ENCODE measurements at regions not wholly inside any gene's neighbourhood (a gene's known extent, or its start where the extent isn't known, plus 50 kb on each side); places are given as distances from the start of the nearest gene placed in this dataset.
A peak's percentile ranks its signal among the peaks of the same experiment; 100 is the strongest.

GRCh38 chr1:157368363-157368762 is 184.0 kb downstream of the FCRL5 start:
- no peak overlapping the region for H3K27ac Mint-ChIP-seq (ENCODE audit: unreplicated experiment)
- no peak for TF ChIP-seq CTCF (IDR thresholded peaks at IDR 0.05; ENCODE audit: unreplicated experiment)
- H3K27me3 Mint-ChIP-seq (ENCODE audit: unreplicated experiment) = peaks cover 2% of the 10 kb centered on the region
- H3K4me1 Mint-ChIP-seq (ENCODE audit: unreplicated experiment) = peaks cover 15% of the 10 kb centered on the region
- DNase-seq (ENCODE audit: low spot score) = no peak
- no peaks in the 10 kb centered on the region for H3K9me3 Mint-ChIP-seq (ENCODE audit: unreplicated experiment)
- H3K36me3 Mint-ChIP-seq (ENCODE audit: low read depth, unreplicated experiment) = no peaks in the 10 kb centered on the region
- no peak overlapping the region for H3K4me3 Mint-ChIP-seq (ENCODE audit: unreplicated experiment)

GRCh38 chr1:157367870-157368269 is 184.4 kb downstream of the FCRL5 start:
- no peak for TF ChIP-seq CTCF (IDR thresholded peaks at IDR 0.05; ENCODE audit: unreplicated experiment)
- H3K27me3 Mint-ChIP-seq (ENCODE audit: unreplicated experiment) = peaks cover 2% of the 10 kb centered on the region

GRCh38 chr1:157367091-157367739 is 185.1 kb downstream of the FCRL5 start:
- Mint-ChIP-seq H3K27me3 (ENCODE audit: unreplicated experiment) (peaks cover 2% of the 10 kb centered on the region), H3K27ac (ENCODE audit: unreplicated experiment) (no peak overlapping the region), H3K9me3 (ENCODE audit: unreplicated experiment) (no peaks in the 10 kb centered on the region), H3K4me1 (ENCODE audit: unreplicated experiment) (peaks cover 15% of the 10 kb centered on the region), H3K4me3 (ENCODE audit: unreplicated experiment) (no peak overlapping the region), H3K36me3 (ENCODE audit: low read depth, unreplicated experiment) (no peaks in the 10 kb centered on the region)
- no peak for TF ChIP-seq CTCF (IDR thresholded peaks at IDR 0.05; ENCODE audit: unreplicated experiment)
- DNase-seq (ENCODE audit: low spot score) = no peak

More at GRCh38 chr1:157367870-157368269, 184.4 kb downstream of the FCRL5 start:
- DNase-seq (ENCODE audit: low spot score) = no peak
- Mint-ChIP-seq H3K9me3 (ENCODE audit: unreplicated experiment) (no peaks in the 10 kb centered on the region), H3K27ac (ENCODE audit: unreplicated experiment) (no peak overlapping the region), H3K4me3 (ENCODE audit: unreplicated experiment) (no peak overlapping the region), H3K4me1 (ENCODE audit: unreplicated experiment) (peaks cover 15% of the 10 kb centered on the region), H3K36me3 (ENCODE audit: low read depth, unreplicated experiment) (no peaks in the 10 kb centered on the region)

- Mint-ChIP-seq H3K4me3 (ENCODE audit: unreplicated experiment) (no peak overlapping the region), H3K4me1 (ENCODE audit: unreplicated experiment) (peaks cover 15% of the 10 kb centered on the region), H3K27me3 (ENCODE audit: unreplicated experiment) (peaks cover 4% of the 10 kb centered on the region), H3K27ac (ENCODE audit: unreplicated experiment) (no peak overlapping the region), H3K36me3 (ENCODE audit: low read depth, unreplicated experiment) (no peaks in the 10 kb centered on the region), H3K9me3 (ENCODE audit: unreplicated experiment) (no peaks in the 10 kb centered on the region)
- no peak for TF ChIP-seq CTCF (IDR thresholded peaks at IDR 0.05; ENCODE audit: unreplicated experiment)
- DNase-seq (ENCODE audit: low spot score) = no peak
Measured at GRCh38 chr1:157364612-157365011, 187.7 kb downstream of the FCRL5 start.

- Mint-ChIP-seq H3K4me1 (ENCODE audit: unreplicated experiment) (peaks cover 15% of the 10 kb centered on the region), H3K4me3 (ENCODE audit: unreplicated experiment) (no peak overlapping the region), H3K27me3 (ENCODE audit: unreplicated experiment) (peaks cover 2% of the 10 kb centered on the region), H3K27ac (ENCODE audit: unreplicated experiment) (no peak overlapping the region), H3K9me3 (ENCODE audit: unreplicated experiment) (no peaks in the 10 kb centered on the region), H3K36me3 (ENCODE audit: low read depth, unreplicated experiment) (no peaks in the 10 kb centered on the region)
- TF ChIP-seq CTCF (IDR thresholded peaks at IDR 0.05; ENCODE audit: unreplicated experiment) = no peak
- DNase-seq (ENCODE audit: low spot score) = peak; percentile 14
Measured at GRCh38 chr1:157363660-157364140, 188.6 kb downstream of the FCRL5 start.

Data from endothelial cell (in vitro differentiated cells).